GM18858 (cell line): ENCODE measurements at regions not wholly inside any gene's neighbourhood (a gene's known extent, or its start where the extent isn't known, plus 50 kb on each side); places are given as distances from the start of the nearest gene placed in this dataset.
"Not testable (repeated sequence)": the region's sequence is repeated elsewhere in the genome, so short reads cannot be mapped to it uniquely, and the experiment has no call there.

Experiments
- ATAC-seq: cut with Tn5 transposase; IDR thresholded peaks from one replicate; pipeline ENCODE4 v1.9.1; 2021; ENCODE audit not compliant: unreplicated experiment

DNA sequence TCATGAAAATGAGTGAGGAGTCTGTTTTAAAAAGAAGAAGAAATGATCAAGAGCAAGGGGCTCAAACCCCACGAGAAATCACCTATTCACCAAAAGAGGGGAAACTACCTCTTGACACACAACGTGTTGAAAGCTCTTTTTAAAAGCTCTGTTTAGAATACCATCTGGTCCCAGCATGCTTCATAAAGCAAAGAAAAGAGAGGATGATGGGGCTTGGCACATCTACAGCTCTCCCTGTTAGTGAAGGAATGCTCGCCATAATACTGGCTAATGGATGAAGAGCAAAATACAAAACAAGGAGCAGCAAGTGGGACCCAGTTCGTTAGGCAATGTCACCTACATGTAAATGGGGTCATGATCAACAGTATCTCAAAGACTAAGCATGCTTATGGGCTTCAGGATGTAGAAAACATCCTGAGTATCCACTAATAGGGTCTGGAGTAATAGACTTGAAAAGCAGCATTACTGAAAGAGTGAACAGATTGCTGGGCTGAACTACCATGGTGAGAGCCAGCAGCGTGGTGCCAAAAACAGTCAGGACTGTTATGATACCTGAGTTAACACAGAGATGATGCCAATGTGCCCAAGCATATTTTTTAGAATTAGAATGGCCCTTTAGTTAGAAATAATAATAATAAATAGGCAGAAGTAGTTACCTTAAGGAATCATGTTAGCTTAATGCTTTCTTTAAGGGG lies 159.7 kb upstream of the POU1F1 start:
- no peak for ATAC-seq

DNA sequence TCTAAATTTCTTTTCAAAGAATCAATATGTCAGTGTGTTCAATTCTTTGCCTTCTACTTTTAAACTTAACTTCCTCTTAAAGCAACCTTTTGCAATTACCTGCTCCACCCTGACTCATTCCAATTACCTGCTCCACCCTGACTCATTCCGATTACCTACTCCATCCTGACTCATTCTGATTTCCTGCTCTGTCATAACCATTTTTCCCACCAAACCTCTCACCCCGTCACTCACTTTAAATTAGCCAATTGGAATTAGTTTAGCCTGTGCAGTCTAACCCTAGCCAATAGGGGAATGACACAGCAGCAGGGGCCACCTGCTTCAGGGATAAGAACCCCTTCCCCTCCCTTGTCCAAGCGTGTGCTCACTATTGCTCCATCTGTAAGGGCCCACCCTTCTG lies 157.1 kb upstream of the POU1F1 start:
- not testable (repeated sequence) for ATAC-seq

DNA sequence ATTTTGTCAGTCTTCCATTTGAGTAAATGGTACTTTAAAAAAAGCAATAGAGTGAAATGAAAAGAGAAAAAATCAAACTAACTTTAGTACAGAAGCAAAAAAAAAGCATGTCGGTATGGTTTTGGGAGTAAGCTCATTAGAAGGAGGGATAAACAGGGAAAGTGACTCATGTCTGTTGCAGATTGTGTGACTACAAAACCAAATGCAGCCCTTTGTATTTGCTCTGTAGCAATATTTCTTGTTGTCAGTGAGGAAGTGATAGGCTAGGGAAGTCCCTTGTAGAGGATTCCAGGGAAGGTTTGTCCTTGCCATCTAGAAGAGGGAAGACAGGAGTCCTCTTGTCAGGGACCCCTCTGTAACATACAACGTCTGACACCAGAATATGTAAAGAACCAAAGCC lies 150.5 kb upstream of the POU1F1 start:
- ATAC-seq, result no peak

DNA sequence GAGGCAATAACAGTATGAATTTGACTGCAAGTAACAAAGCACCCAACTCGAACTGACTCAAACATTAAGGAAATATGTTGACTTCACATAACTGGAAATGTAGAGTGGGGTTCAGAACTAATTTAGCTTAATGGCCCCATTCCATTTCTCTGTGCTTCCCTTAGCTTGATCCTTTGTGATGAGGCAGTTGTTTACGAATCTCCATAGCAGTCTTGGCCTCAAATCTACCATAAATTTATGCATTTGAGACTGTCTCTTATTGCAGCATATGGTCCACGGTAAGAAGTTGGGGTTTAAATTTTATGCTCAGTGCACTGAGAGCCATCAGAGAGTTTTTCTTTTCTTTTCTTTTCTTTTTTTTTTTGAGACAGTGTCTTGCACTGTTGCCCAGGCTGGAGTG lies 148.7 kb upstream of the POU1F1 start:
- no peak for ATAC-seq

DNA sequence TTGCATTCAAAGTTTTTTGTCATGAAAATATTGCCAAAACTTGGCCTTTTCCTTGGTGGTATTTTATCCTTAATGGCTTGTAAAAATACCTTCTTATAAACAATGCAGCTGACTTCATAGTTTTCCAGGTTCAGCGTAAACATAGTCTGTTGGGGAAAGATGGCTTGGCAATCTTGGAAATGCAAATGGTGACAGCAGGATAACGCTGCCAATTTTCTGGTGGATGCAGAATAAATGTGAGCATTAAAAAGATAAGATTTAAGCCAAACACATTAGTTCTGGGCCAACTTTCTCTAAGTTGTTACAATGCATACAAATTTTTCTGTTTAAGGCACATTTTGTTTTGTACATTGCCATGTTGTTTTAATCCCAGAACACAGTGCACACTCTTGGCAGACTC lies 147.0 kb upstream of the POU1F1 start:
- no peak for ATAC-seq

DNA sequence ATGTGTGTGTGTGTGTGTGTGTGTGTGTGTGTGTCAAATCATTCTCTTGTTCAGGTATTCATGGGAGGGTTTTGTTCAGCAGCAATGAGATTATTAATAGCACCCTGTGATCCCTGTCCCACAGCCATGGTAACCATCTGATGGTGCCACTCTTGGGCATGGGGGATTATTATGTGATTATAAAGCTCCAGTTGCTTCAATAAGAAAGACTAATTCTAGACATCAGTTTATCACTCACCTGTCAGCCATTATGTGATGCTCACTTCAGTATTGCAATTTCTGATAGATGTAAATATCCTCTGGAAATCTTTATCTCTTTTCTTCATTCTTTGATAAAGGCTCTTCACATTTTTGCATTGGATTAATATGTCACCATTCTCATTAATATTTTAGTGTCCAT lies 145.9 kb upstream of the POU1F1 start:
- ATAC-seq, result no peak

DNA sequence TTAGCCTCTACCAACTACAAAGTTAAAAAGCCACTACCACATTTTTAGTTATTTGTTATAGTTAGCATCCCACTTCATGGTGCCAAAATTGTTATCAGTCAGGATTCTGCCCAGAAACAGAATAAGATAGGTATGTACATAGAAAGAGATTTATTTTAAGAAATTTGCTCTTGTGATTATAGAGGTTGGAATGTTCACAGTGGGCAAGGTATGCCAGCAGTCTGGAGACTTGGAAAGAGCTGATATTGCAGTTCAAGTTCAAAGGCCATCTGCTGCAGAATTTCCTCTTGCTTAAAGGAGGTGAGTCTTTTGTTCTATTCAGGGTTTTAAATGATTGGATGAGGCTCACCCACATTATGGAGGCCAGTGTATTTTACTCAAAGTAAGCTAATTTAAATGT lies 143.8 kb upstream of the POU1F1 start:
- no peak for ATAC-seq

DNA sequence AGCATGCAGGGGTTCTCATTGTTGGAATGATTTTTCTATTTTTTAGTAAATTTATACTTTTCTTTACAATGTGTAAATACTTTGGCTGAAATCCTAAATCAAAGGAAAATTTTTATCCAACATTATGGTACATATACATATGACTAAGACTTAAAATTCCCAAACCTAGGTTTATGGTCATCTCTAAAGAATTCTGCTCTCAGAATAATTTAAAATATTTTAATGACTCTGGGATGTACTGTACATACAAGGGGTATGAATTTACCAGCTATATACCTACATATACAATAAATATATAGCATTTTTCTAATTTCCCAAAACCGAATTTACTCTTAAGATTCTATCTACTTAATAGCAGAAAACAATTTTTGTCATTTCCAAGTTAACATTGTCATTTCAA lies 137.9 kb upstream of the POU1F1 start:
- no peak for ATAC-seq

DNA sequence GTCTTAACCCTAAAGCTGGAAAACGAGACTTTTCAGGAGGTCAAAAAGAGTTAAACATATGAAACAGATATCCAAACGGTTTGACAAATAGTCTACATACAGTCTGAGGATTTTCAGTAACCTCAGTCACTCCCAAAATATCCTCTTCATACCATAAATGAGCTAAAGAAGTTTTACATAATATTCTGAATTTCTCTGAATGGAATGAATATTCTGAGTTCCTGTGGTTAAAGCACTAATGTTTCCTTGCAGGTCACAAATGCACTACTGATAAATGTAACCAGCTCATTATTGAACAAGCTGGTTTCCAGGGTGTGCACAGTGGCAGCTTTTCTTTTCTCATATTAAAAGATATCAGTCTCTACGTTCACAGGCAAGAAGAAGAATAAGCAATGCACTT lies 137.4 kb upstream of the POU1F1 start:
- no peak for ATAC-seq

DNA sequence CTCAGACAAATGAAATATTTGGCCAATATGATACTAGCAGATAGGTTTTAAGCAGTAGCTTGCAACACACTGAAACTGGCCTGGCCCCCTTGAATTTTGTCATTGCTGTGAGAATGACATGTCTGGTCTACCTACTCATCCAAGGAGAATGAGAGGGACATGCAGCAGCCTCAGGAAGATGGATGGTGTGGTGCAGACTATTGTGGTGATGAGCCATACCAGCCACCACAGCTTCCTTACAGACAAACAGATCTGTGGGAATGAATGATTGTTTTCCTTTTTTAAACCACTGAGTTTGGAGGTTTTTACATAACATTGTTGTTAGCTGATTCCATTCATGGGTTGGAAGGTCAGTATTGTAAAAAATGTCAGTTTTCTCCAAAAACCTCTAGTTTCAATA lies 133.7 kb upstream of the POU1F1 start:
- ATAC-seq, result no peak

DNA sequence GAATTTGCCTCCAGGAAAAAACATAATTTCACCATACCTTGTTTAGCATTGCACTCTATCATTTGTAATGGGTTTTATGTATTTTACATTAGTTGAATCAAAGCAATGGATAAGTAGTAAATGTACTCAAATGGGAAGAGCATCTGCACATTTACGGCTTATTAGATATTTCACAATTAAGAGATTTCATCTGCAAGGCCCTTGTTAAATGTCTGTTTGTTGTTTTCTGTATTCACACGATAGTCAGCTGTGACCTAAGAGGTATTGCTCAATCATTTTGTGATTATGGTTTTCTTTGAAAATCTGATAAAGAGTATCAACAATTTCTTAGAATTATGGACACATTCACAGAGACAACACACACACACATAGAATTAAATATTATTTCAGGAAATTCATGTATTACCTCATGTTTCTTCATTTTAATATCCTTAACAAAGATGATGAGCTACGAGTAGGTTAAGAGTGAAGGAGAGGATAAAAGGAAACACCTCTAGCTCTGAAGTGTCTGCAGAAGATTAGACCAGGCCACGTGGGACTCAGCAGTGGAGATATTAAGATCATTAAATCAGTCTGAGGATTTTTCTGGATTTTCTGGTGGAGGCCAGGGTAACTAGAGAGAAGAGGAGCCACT lies 121.9 kb upstream of the POU1F1 start:
- ATAC-seq, result no peak

DNA sequence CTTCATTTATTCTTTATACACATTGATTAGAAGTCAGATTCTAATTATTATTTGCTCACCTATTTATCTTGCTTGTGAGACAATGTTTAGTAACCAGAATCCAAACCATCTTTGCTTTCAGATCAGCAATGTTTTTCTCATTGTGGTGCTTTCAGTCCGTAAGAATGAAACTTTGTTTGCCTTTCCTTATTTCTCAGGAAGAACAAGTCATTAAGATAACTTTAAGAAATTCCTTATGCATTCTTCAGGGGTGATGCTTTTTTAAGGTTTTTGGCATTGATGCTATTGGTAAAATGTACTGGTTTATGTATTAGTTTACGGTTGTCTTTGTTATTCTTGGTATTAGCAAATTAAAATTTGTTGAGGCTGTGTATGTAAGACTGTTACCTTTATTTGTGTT lies 120.8 kb upstream of the POU1F1 start:
- no peak for ATAC-seq

DNA sequence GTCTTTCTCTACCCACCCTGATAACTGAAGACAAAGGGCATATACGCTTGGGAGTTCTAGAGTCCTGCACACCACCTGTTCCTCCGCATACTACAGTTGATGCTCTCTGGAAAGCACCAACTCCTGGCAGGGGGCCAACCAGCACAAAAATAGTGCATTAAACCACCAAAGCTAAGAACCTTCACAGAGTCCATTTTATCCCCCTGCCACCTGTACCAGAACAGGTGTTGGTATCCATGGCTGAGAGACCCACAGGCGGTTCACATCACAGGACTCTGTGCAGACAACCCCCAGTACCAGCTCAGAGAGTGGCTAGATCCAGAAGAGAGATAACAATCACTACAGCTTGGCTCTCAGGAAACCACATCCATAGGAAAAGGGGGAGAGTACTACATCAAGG lies 114.4 kb upstream of the POU1F1 start:
- no peak for ATAC-seq

DNA sequence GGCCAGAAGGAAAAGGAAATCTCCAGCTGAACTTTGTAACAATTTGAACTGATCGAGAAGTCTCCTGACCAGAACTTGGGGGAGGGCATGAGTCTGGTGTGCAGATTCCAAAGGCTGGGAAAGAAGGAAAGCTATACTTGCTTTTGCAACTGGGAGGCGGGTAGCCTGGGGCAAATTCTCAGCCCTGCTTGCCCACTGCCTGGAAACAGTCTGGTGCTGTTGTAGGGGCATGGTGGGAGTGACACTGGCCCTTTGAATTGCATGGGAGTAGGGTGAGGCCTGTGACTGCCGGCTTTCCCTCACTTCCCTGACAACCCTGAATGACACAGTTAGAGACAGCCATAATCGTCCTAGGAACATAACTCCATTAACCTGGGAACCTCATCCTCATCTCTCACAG lies 114.0 kb upstream of the POU1F1 start:
- ATAC-seq, result no peak

DNA sequence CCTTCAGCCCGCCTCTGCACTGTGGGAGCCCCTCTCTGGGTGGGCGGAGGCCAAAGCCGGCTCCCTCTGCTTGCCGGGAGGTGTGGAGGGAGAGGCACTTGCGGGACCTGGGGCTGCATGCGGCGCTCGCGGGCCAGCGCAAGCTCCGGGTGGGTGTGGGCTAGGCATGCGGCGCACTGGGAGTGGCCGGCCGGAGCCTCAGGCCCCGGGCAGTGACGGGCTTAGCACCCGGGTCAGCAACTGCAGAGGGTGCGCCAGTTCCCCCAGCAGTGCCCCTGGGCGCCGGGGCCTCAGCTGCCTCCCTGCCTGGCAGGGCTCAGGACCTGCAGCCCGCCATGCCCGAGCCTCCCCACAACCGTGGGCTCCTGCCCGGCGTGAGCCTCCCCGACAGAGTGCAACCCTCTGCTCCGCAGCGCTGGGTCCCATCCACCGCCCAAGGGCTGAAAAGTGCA lies 98.9 kb upstream of the POU1F1 start:
- no peak for ATAC-seq

DNA sequence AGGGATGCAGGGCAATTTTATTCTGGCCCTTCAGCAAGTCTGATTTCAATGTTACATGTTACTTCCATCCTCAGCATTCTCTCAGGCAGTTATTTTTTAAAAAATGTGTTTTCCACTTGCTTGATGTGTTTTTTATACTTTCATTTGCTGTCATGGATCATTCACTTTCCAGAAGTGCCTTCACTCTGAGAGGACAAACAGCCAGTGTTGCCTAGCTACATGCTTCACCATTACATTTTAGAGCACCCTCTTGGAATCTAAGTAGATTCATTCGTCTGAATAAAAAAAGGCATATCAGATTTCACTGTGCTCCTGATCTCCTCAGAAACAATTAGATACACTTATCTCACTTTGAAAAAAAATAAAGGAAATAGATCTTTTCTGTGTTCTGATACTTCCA lies 93.6 kb upstream of the POU1F1 start:
- ATAC-seq, result no peak

DNA sequence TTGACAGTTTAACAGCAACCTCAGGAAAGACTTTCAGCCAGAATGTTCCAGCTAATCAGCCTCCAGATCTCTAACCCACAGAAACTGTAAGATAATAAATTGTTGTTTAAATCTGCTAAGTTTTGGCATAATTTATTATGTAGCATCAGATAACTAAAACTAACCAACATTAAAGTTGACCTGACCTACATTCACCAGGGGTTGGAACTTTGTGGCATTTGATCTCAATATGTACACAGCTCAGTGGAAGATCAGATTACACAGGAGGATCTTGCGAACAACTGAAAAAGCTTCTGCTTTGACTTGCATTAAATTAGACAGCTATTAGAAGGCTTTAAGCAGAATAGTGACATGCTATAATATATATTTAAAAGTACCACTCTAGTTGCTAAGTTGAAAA lies 91.4 kb upstream of the POU1F1 start:
- no peak for ATAC-seq

DNA sequence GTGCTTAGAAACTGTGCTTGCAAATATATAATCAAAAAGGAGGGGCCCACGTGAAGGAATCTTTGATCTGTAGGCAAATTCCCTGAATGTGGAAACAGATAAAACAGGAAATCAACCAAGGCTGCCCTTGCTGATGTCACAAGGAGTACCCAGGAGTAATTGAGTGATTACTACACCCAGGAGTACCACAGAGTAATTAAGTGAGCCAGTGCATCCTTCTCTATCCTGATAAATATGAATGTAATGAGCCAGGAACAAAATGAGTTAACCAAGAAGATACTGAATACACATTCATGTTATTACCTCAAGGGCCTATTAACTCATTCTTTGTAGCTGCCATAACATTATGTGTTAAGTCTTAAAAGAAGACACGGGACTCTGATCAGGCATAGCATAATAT lies 87.3 kb upstream of the POU1F1 start:
- ATAC-seq, result no peak

DNA sequence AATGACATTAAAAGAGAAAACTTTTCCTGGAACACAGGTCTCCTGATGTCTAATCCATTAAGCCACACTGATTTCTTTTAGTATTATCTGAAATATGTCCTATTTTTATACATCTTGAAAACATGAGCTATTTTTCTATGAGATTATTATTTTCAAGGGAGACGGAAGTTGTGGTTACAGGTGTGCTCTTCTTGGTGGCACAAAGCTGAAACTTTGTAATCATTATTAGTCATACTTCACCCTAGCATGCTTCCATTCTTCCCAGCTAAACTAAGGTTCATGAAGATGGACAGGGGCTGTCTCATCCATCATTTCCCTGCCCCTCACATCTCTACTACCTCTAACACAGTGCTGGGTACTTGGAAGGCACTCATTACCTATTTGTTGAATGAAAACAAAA lies 85.6 kb upstream of the POU1F1 start:
- ATAC-seq, result no peak

DNA sequence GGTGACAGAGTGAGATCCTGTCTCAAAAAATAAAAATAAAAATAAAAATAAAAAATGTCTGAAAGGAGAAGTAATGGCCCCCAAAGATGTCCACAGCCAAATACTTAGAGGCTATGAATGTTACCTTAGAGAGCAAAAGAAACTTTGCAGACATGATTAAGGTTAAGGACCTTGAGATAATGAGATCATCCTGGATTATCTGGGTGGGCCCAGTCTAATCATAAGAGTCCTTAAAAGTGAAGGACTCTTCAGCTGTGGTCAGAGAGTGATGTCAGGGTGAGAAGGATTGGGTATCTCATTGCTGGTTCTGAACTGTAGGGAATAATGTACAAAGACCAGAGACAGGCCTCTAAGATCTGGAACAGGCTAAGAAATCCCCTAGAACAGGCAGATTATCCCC lies 84.9 kb upstream of the POU1F1 start:
- no peak for ATAC-seq

DNA sequence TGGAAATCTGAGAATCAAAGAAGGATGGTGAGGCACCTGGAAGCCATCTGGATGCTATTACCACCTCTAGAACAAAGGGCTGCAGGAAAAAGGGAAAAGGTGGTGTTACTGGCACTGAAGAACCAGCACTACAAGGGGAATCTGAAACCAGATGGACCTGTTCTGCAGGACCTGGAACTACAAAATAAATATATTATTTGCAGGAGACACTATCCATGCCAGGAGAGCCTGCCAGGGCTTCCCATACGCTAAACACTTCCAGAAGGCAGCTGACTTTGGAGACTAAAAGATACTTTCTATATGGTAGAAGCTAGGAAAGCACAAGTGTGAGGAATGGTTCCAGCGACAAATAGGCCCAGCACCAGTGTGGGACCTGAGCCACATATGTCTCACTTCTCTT lies 83.4 kb upstream of the POU1F1 start:
- ATAC-seq, result no peak

DNA sequence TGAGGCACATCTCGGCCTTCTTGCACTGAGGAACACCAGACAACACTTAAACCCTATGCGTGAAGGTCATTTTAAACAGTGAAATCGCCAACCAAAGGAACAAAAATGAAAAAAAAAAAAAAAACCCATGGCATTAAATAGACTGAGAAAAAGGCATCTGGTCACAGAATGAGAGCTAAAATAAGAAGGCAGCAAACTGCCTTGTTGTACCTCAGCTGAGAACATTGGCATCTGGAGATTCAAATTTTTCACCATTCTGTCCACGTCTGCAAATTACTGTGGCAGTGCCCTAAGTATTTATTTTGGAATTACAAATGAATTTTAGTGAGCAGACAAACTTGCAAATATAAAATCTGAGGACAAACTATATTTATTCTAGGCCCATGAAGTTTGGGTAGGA lies 82.6 kb upstream of the POU1F1 start:
- ATAC-seq, result no peak

DNA sequence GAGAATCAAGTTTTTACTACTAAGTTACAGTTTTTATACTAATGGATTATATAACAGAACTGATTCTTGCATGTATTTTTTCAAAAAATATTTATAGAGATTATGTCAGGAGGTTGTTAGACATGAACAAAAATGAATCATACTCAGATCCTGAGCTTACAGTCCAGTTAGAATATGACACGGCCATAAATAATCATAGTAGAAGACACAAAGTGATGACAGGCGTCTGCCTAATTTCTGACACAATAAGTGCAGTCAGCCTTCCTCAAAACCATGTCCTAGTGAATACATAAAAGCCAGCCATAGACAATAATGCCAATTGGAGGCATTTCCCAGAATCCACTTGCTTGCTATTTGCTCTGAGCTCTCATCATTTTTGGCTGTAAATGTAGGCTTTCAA lies 81.7 kb upstream of the POU1F1 start:
- ATAC-seq, result no peak
